GM12875 (cell line): ENCODE measurements at regions not wholly inside any gene's neighbourhood (a gene's known extent, or its start where the extent isn't known, plus 50 kb on each side); places are given as distances from the start of the nearest gene placed in this dataset.

Source experiments
- H3K4me3 ChIP-seq: one replicate; pipeline ENCODE4 v1.5.1; 2011; ENCODE audit warnings: low read depth, low read length, control low read depth
- TF ChIP-seq, protein P1 (sequence below): IDR thresholded peaks from 2 replicates; pipeline ENCODE4 v1.5.1; 2011; ENCODE audit warnings: low read depth, mild to moderate bottlenecking, control low read depth, inconsistent platforms, low read length, moderate library complexity, borderline replicate concordance; ENCODE audit not compliant: insufficient read depth

DNA sequence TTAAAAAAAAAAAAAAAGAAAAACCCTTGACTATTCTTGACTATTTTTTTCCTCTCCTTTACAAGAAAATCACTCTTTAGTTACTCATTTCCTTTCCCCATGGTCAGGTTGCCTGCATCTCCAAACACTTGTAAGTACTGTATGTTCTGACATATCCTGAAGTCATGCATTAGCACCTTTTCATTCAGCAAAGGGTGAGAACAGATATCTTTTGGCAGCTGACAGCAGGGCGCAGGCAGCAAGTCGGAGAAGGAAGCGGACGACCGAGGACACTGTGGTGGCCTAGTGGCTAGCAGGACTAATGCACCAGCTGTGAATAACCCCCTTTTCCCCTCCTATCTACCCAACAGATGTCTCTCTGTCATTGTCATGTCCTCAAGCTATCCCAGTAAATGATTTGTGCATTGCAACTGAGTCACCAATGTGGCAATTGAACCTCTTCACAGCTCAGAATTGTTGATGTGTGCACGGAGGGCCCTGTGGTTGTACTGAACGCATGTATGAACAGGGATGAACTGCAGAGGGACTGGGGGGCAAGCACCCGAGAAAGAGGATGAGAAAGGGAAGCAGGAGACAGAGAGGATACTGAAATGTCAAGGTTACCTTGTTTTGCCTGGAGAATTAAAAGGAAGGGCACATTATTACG lies 996.0 kb upstream of the ARRDC3 start:
- TF ChIP-seq, protein P1, sequence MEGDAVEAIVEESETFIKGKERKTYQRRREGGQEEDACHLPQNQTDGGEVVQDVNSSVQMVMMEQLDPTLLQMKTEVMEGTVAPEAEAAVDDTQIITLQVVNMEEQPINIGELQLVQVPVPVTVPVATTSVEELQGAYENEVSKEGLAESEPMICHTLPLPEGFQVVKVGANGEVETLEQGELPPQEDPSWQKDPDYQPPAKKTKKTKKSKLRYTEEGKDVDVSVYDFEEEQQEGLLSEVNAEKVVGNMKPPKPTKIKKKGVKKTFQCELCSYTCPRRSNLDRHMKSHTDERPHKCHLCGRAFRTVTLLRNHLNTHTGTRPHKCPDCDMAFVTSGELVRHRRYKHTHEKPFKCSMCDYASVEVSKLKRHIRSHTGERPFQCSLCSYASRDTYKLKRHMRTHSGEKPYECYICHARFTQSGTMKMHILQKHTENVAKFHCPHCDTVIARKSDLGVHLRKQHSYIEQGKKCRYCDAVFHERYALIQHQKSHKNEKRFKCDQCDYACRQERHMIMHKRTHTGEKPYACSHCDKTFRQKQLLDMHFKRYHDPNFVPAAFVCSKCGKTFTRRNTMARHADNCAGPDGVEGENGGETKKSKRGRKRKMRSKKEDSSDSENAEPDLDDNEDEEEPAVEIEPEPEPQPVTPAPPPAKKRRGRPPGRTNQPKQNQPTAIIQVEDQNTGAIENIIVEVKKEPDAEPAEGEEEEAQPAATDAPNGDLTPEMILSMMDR: no peak
- H3K4me3 ChIP-seq: no peak overlapping the region

DNA sequence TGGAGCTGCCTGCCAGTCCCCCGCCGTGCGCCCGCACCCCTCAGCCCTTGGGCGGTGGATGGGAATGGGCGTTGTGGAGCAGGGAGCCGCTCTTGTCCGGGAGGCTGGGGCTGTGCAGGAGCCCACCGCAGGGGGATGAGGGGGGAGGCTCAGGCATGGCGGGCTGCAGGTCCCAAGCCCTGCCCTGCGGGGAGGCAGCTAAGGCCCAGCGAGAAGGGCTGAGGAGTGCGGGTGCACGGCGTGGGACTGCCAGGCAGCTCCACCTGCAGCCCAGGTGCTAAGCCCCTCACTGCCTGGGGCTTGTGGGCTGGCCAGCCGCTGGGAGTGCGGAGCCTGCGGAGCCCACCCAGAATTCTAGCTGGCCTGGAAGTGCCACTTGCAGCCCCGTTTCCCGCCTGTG lies 991.7 kb upstream of the ARRDC3 start:
- TF ChIP-seq, protein P1: no peak

DNA sequence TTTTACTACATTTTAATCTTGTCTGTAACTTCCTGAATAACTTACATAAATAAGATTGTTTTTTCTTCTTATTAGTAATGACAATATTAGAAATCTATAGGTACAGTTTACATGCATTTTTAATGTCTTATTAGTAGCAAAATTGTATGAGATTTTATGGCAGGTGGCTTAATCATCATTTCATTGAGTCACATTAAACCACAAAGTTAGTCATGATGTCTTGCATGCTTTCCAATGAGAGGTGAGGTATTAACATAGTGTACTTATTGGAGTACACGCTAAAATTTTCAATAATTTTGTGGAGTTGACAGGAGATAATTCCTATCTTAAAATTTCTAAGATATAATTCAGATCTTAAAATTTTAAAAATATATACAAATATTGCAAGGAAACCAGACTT lies 989.6 kb upstream of the ARRDC3 start:
- no peak overlapping the region for H3K4me3 ChIP-seq
- TF ChIP-seq, protein P1: no peak

More for the DNA sequence above, 991.7 kb upstream of the ARRDC3 start:
- no peak overlapping the region for H3K4me3 ChIP-seq

DNA sequence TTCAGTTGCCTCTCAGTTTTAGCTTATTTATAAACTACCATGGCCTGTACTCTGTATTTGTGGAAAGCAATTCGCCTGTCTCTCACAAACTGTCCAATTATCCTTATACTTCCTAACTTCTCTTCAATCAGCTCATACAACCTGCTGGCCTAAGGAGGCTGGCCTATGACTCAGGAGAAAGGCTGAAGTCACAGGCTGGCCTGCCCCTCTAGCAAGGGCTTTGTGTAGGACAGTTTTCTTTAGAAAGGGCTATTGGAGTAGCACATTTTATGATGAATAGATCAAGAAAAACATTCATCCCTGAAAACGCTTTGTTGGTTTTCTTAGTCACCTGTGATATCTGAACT lies 988.7 kb upstream of the ARRDC3 start:
- TF ChIP-seq, protein P1: no peak

DNA sequence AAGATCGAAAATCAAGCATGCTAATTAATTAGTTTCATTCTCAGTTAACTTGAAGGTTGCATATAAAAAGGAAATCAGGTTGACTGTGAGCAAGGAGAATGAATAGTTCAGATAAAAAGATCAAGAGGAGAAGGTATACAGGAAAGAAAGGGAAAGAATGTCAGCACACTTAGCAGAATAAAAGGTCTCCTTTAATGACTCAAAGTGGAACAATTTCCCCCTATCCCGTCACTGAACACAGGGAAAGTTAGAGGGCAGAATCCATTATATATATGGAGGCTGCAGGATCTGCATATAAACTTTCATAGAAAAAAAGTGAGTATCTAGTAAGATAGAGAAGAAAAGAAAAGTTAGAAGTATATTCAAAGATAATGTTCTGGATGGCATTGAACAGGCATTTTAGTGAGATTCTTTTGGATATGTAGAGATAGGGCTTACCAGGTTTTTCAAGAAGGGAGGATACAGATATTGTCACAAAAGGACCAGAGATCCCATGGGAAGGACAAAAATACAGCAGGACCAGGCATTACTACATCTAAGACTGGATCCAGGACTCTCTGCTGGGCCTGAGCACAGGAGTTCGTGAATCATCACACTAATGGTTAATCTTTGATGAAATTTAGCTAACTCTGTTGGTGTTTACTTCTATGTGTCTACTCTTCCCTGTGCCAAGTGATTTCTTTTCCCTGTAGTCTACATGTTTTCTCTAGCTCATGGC lies 988.2 kb upstream of the ARRDC3 start:
- TF ChIP-seq, protein P1: no peak
- no peak overlapping the region for H3K4me3 ChIP-seq

More for the DNA sequence above, 988.7 kb upstream of the ARRDC3 start:
- H3K4me3 ChIP-seq: no peak overlapping the region

DNA sequence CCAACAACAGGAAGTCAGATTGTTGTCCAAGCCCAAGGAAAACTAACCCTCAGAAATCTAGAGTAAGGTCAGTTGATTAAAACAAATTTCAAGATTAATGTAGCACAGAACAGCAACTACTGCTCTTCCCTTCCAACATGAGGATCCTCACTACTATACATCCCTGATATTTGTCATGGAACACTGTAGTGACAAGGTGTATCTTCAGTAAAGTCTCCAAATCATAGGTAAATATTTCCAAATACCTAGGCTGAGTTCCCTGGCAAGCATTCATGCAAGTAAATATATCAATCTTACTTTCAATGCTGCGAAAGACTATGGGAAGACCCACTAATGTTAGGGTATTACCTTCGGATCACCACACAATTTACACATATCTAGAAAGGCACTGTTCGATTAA lies 986.9 kb upstream of the ARRDC3 start:
- TF ChIP-seq, protein P1: no peak

DNA sequence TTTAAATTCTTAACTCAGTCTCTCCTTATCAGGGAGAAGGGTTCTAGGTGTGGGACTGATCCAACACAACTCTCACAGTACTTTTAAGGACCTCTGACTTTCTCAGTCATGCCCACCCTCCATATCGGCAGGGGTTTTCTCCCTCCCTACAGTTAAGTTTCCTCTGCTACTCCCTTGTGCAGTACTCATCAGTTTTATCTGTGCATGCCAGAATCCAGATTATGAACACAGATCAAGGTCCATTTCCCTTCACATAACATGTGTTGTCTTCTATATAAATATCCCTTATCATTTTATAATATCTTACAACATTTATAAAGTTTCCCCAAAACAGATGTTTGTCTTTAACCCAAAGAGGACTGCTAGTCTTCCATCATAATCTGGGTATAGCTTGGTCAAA lies 986.5 kb upstream of the ARRDC3 start:
- TF ChIP-seq, protein P1: no peak
- H3K4me3 ChIP-seq: no peak overlapping the region

More for the DNA sequence above, 986.9 kb upstream of the ARRDC3 start:
- no peak overlapping the region for H3K4me3 ChIP-seq
